ENCODE measurements at regions not wholly inside any gene's neighbourhood (a gene's known extent, or its start where the extent isn't known, plus 50 kb on each side); places are given as distances from the start of the nearest gene placed in this dataset.

DNA sequence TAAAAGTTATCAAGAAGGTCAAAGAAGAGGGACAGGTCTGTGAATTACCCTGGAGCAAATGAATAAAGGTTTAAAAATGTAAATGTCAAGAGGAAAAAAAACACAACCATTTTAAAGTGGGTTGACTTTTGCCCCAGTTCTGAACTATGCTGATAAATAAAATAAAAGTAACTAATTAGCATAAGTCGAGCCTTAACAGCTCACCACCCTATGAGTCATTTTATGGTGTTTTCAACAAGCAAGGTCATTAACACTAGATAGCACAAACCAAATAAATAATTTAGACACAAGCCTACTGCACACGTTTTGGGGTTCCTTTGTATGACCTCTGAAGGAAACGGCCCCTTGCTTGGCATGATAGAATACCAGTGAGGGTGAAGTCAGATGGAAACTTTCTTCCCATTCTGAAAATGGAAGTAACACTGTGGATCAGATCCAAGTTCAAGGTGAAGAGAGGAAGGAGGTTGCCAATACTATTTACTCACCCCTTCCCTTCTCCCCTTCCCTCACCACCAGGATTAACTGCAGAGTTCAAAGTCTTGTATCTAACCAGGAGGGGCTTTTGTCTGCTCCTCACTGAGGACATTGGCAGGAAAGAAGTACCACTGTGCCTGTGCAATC lies 380.0 kb upstream of the ACVR2A start:
- TF ChIP-seq CTCF (IDR thresholded peaks at IDR 0.05) (no peak), POLR2A (IDR thresholded peaks at IDR 0.05) (no peak)

Data from testis (tissue), 2 donors.